Mesendoderm (in vitro differentiated cells): ENCODE measurements at regions not wholly inside any gene's neighbourhood (a gene's known extent, or its start where the extent isn't known, plus 50 kb on each side); places are given as distances from the start of the nearest gene placed in this dataset.

Experiments used
- DNase-seq: peaks from one replicate; pipeline ENCODE4 v3.0.0; 2013
- H2AK5ac ChIP-seq: 2 replicates; pipeline ENCODE4 v1.6.1; 2013; ENCODE audit warnings: low read length, inconsistent platforms
- H2BK120ac ChIP-seq: 2 replicates; pipeline ENCODE4 v1.6.1; 2013; ENCODE audit warnings: low read depth, mild to moderate bottlenecking, low read length, moderate library complexity, mixed read lengths
- H2BK15ac ChIP-seq: replicated peaks from 2 replicates; pipeline ENCODE4 v1.6.1; 2013; ENCODE audit warnings: low read depth, mild to moderate bottlenecking, moderate library complexity
- H2BK5ac ChIP-seq: 2 replicates; pipeline ENCODE4 v1.6.1; 2013; ENCODE audit warnings: low read length, inconsistent platforms
- H3K18ac ChIP-seq: 2 replicates; pipeline ENCODE4 v1.6.1; 2013; ENCODE audit warnings: mild to moderate bottlenecking, low read length, mixed read lengths
- H3K23ac ChIP-seq: one replicate; pipeline ENCODE4 v1.6.1; 2013; ENCODE audit warnings: low read length
- H3K27ac ChIP-seq: 2 replicates; pipeline ENCODE4 v1.5.1; 2013; ENCODE audit warnings: low read depth, mild to moderate bottlenecking, inconsistent platforms, low read length, moderate library complexity
- H3K27me3 ChIP-seq: 2 replicates; pipeline ENCODE4 v1.6.1; 2013; ENCODE audit warnings: low read length, control low read depth, mild to moderate bottlenecking, inconsistent platforms; ENCODE audit not compliant: insufficient read depth, poor library complexity
- H3K36me3 ChIP-seq: 2 replicates; pipeline ENCODE4 v1.6.1; 2013; ENCODE audit warnings: low read length, inconsistent platforms; ENCODE audit not compliant: control insufficient read depth, insufficient read depth
- H3K4ac ChIP-seq: one replicate; pipeline ENCODE4 v1.6.1; 2013; ENCODE audit warnings: low read depth, mild to moderate bottlenecking, low read length, moderate library complexity
- H3K4me1 ChIP-seq: 2 replicates; pipeline ENCODE4 v1.6.1; 2013; ENCODE audit warnings: low read depth, low read length, inconsistent platforms; ENCODE audit not compliant: control insufficient read depth
- H3K4me2 ChIP-seq: 2 replicates; pipeline ENCODE4 v1.6.1; 2013; ENCODE audit warnings: low read length
- H3K4me3 ChIP-seq: 2 replicates; pipeline ENCODE4 v1.5.1; 2013; ENCODE audit warnings: mild to moderate bottlenecking, low read length
- H3K56ac ChIP-seq: one replicate; pipeline ENCODE4 v1.6.1; 2013; ENCODE audit warnings: low read length
- H3K79me1 ChIP-seq: 2 replicates; pipeline ENCODE4 v1.6.1; 2013; ENCODE audit warnings: low read length, inconsistent platforms
- H3K79me2 ChIP-seq: 2 replicates; pipeline ENCODE4 v1.6.1; 2013; ENCODE audit warnings: mild to moderate bottlenecking, low read length; ENCODE audit not compliant: control insufficient read depth, insufficient read depth
- H3K9ac ChIP-seq: 2 replicates; pipeline ENCODE4 v1.6.1; 2013; ENCODE audit warnings: low read length, inconsistent platforms
- H4K5ac ChIP-seq: one replicate; pipeline ENCODE4 v1.6.1; 2013; ENCODE audit warnings: low read length
- H4K8ac ChIP-seq: one replicate; pipeline ENCODE4 v1.6.1; 2013; ENCODE audit warnings: low read depth, mild to moderate bottlenecking, control low read depth, low read length, moderate library complexity
- WGBS: extraction: QIAGEN DNeasy Blood & Tissue Kit; methylation state at CpG from one replicate; pipeline ENCODE4 v1.1.7; 2013; ENCODE audit warnings: low lambda C conversion rate, missing lambda C conversion rate; ENCODE audit not compliant: insufficient coverage; ENCODE audit errors: extremely low coverage; 5-methylcytosine and 5-hydroxymethylcytosine counted together

- Histone ChIP-seq H3K4me3 (no peak overlapping the region), H3K79me1 (no peaks in the 10 kb centered on the region), H3K79me2 (no peaks in the 10 kb centered on the region), H3K56ac (no peak overlapping the region), H2BK5ac (no peak overlapping the region), H2BK120ac (peak overlapping the region; percentile 61), H3K23ac (no peak overlapping the region), H3K36me3 (no peaks in the 10 kb centered on the region), H2AK5ac (no peak overlapping the region), H3K27me3 (no peaks in the 10 kb centered on the region), H4K8ac (no peak overlapping the region), H3K4me2 (no peak overlapping the region), H3K18ac (peak overlapping the region; percentile 80), H3K4me1 (peaks cover 14% of the 10 kb centered on the region), H3K9ac (no peak overlapping the region), H3K27ac (peak overlapping the region; percentile 91), H3K4ac (peak overlapping the region; percentile 81), H4K5ac (no peak overlapping the region), H2BK15ac (no peak overlapping the region)
- peak; percentile 89 for DNase-seq
- WGBS: no CpG with 5 or more reads among the region's 4 CpGs
Measured at GRCh38 chr12:24133384-24133783, 183.9 kb upstream of the SOX5 start.

GRCh38 chr12:24127919-24128721 is 178.7 kb upstream of the SOX5 start:
- H4K8ac ChIP-seq: no peak overlapping the region
- H3K36me3 ChIP-seq: no peaks in the 10 kb centered on the region
- no CpG with 5 or more reads among the region's 9 CpGs for WGBS

GRCh38 chr12:24125280-24125679 is 175.8 kb upstream of the SOX5 start:
- Histone ChIP-seq H3K18ac (no peak overlapping the region), H3K36me3 (no peaks in the 10 kb centered on the region), H3K79me1 (no peaks in the 10 kb centered on the region), H3K79me2 (no peaks in the 10 kb centered on the region), H3K27ac (no peak overlapping the region), H4K5ac (no peak overlapping the region), H3K27me3 (no peaks in the 10 kb centered on the region), H2BK15ac (no peak overlapping the region), H3K9ac (no peak overlapping the region), H3K23ac (no peak overlapping the region), H2BK120ac (no peak overlapping the region), H2AK5ac (no peak overlapping the region), H3K4me2 (no peak overlapping the region), H3K56ac (no peak overlapping the region), H3K4me3 (no peak overlapping the region), H3K4me1 (no peaks in the 10 kb centered on the region), H3K4ac (no peak overlapping the region), H4K8ac (no peak overlapping the region), H2BK5ac (no peak overlapping the region)
- DNase-seq: no peak
- WGBS: no CpG with 5 or more reads among the region's 4 CpGs

More at GRCh38 chr12:24127919-24128721, 178.7 kb upstream of the SOX5 start:
- Histone ChIP-seq H3K18ac (no peak overlapping the region), H3K56ac (no peak overlapping the region), H4K5ac (no peak overlapping the region), H2BK15ac (no peak overlapping the region), H3K79me1 (no peaks in the 10 kb centered on the region), H3K4me3 (no peak overlapping the region), H3K23ac (no peak overlapping the region), H2AK5ac (no peak overlapping the region), H3K4me2 (no peak overlapping the region), H3K9ac (no peak overlapping the region), H3K27ac (no peak overlapping the region), H3K4ac (no peak overlapping the region), H2BK120ac (no peak overlapping the region), H3K4me1 (peaks cover 4% of the 10 kb centered on the region), H2BK5ac (no peak overlapping the region), H3K79me2 (no peaks in the 10 kb centered on the region), H3K27me3 (no peaks in the 10 kb centered on the region)
- DNase-seq: no peak

- Histone ChIP-seq H3K27me3 (no peaks in the 10 kb centered on the region), H2BK120ac (no peak overlapping the region), H3K79me2 (no peaks in the 10 kb centered on the region), H3K4me2 (no peak overlapping the region), H3K36me3 (no peaks in the 10 kb centered on the region), H2BK15ac (no peak overlapping the region), H3K18ac (no peak overlapping the region), H3K56ac (no peak overlapping the region), H4K5ac (no peak overlapping the region), H3K79me1 (no peaks in the 10 kb centered on the region), H3K27ac (no peak overlapping the region), H3K23ac (no peak overlapping the region), H4K8ac (no peak overlapping the region), H3K9ac (no peak overlapping the region), H3K4me1 (no peaks in the 10 kb centered on the region), H2AK5ac (no peak overlapping the region), H2BK5ac (no peak overlapping the region), H3K4me3 (no peak overlapping the region), H3K4ac (no peak overlapping the region)
- no CpG with 5 or more reads among the region's 4 CpGs for WGBS
- DNase-seq: no peak
Measured at GRCh38 chr12:24121911-24122310, 172.4 kb upstream of the SOX5 start.

GRCh38 chr12:24118668-24119067 is 169.2 kb upstream of the SOX5 start:
- DNase-seq: no peak
- Histone ChIP-seq H3K9ac (no peak overlapping the region), H3K4me1 (no peaks in the 10 kb centered on the region), H4K5ac (no peak overlapping the region), H2BK120ac (no peak overlapping the region), H3K4ac (no peak overlapping the region), H3K4me3 (no peak overlapping the region), H3K79me1 (no peaks in the 10 kb centered on the region), H4K8ac (no peak overlapping the region), H3K23ac (no peak overlapping the region), H3K36me3 (no peaks in the 10 kb centered on the region), H3K18ac (no peak overlapping the region), H2AK5ac (no peak overlapping the region), H2BK15ac (no peak overlapping the region), H3K27ac (no peak overlapping the region), H3K27me3 (no peaks in the 10 kb centered on the region), H3K56ac (no peak overlapping the region), H3K4me2 (no peak overlapping the region), H3K79me2 (no peaks in the 10 kb centered on the region), H2BK5ac (no peak overlapping the region)
- WGBS: no CpG with 5 or more reads among the region's 1 CpG

GRCh38 chr12:24116548-24116947 is 167.1 kb upstream of the SOX5 start:
- H3K18ac ChIP-seq: no peak overlapping the region
- H2AK5ac ChIP-seq: no peak overlapping the region
- H3K9ac ChIP-seq: no peak overlapping the region
- H3K79me1 ChIP-seq: no peaks in the 10 kb centered on the region
- H3K79me2 ChIP-seq: no peaks in the 10 kb centered on the region
- no CpG with 5 or more reads among the region's 1 CpG for WGBS
- H4K5ac ChIP-seq: no peak overlapping the region
- no peak overlapping the region for H3K27ac ChIP-seq
- H3K23ac ChIP-seq: no peak overlapping the region
- H3K56ac ChIP-seq: no peak overlapping the region
- no peak overlapping the region for H2BK120ac ChIP-seq
- H3K36me3 ChIP-seq: no peaks in the 10 kb centered on the region
- H3K4me2 ChIP-seq: no peak overlapping the region
- no peak overlapping the region for H4K8ac ChIP-seq
- H3K4ac ChIP-seq: no peak overlapping the region
- no peak overlapping the region for H2BK15ac ChIP-seq
- no peak for DNase-seq
- no peak overlapping the region for H3K4me3 ChIP-seq
- no peaks in the 10 kb centered on the region for H3K27me3 ChIP-seq
- no peaks in the 10 kb centered on the region for H3K4me1 ChIP-seq
- H2BK5ac ChIP-seq: no peak overlapping the region
